A549 (cell line): ENCODE measurements at regions not wholly inside any gene's neighbourhood (a gene's known extent, or its start where the extent isn't known, plus 50 kb on each side); places are given as distances from the start of the nearest gene placed in this dataset.

ENCODE experiments used
- ATAC-seq, 2 experiments: fragments of 200-7000 bp in 1 of 2; fragments of >200 bp in 1 of 2; cut with Nextera tagmentation in 1 of 2; cut with Tn5 transposase in 1 of 2; 3 replicates each; pipeline versions ENCODE4 v1.8.0 to v1.9.1; 2018 to 2020; ENCODE audit warnings: mild to moderate bottlenecking in 1 of 2, moderate library complexity in 1 of 2
- CTCF ChIA-PET: fragments of 300-600 bp; sonication (Branson Sonifier 250); formaldehyde crosslinking; extraction: SDS; loops from one replicate; lab custom pipeline; 2021; ENCODE audit warnings: antibody characterized with exemption, inconsistent platforms; lab: Yijun Ruan, JAX
- POLR2A ChIA-PET: fragments of 350-600 bp; formaldehyde crosslinking; extraction: SDS; loops from one replicate; lab custom pipeline; 2021; ENCODE audit warnings: antibody characterized with exemption, inconsistent platforms; lab: Yijun Ruan, JAX
- DNase-seq, 2 experiments: peaks; one replicate each; pipeline versions ENCODE4 v3.0.0 to v3.0.0-alpha.2; 2011 to 2016; ENCODE audit warnings: low read depth in 1 of 2, low spot score in 1 of 2
- FAIRE-seq: peaks from 2 replicates; lab custom pipeline; 2011; peaks lifted over from hg19 to GRCh38; lab: Jason Lieb, UNC
- H3K27ac ChIP-seq, 2 experiments: fragments of >200 bp; sonication (Bioruptor Twin); formaldehyde crosslinking; 3 replicates each; pipeline ENCODE4 v1.5.1; 2016 to 2017
- H3K4me1 ChIP-seq: fragments of >200 bp; sonication (Bioruptor Twin); formaldehyde crosslinking; 3 replicates; pipeline ENCODE4 v1.6.1; 2016
- H3K4me2 ChIP-seq: fragments of >200 bp; sonication (Bioruptor Twin); formaldehyde crosslinking; 3 replicates; pipeline ENCODE4 v1.6.1; 2016
- H3K4me3 ChIP-seq: fragments of >200 bp; sonication (Bioruptor Twin); formaldehyde crosslinking; 3 replicates; pipeline ENCODE4 v1.5.1; 2016
- H3K9me3 ChIP-seq: fragments of >200 bp; sonication (Bioruptor Twin); formaldehyde crosslinking; 3 replicates; pipeline ENCODE4 v1.6.1; 2016
- BHLHE40 ChIP-seq: IDR thresholded peaks from 2 replicates; pipeline ENCODE4 v1.6.1; 2012; ENCODE audit warnings: low read depth, low read length, inconsistent platforms
- CBX2 ChIP-seq: fragments of 200-600 bp; sonication (generic); IDR thresholded peaks from 2 replicates; pipeline ENCODE4 v1.6.1; 2016; ENCODE audit warnings: low read depth, mild to moderate bottlenecking, borderline replicate concordance
- EHF ChIP-seq: fragments of 250-450 bp; sonication (Bioruptor Pico); IDR thresholded peaks from 2 replicates; pipeline ENCODE4 v1.5.0; 2020; ENCODE audit warnings: mild to moderate bottlenecking
- EP300 ChIP-seq, 2 experiments: fragments of >200 bp; sonication (Bioruptor Twin); formaldehyde crosslinking; IDR thresholded peaks; 2 replicates in 1 of 2; 3 replicates in 1 of 2; pipeline ENCODE4 v1.6.1; 2016 to 2017
- ESRRA ChIP-seq: fragments of 150-350 bp; IDR thresholded peaks from 2 replicates; pipeline ENCODE4 v1.6.1; 2014; ENCODE audit warnings: mild to moderate bottlenecking, low read length, borderline replicate concordance
- FOSL2 ChIP-seq, 2 experiments: fragments of 450-650 bp in 1 of 2; fragments of >200 bp in 1 of 2; sonication (Bioruptor Twin) in 1 of 2; formaldehyde crosslinking; IDR thresholded peaks; 2 replicates each; pipeline versions ENCODE4 v1.5.0 to v1.6.1; 2016 to 2020; ENCODE audit warnings: mild to moderate bottlenecking in 1 of 2, moderate library complexity in 1 of 2
- GATA3 ChIP-seq: IDR thresholded peaks from 2 replicates; pipeline ENCODE4 v1.6.1; 2012; ENCODE audit warnings: borderline replicate concordance
- JUNB ChIP-seq: fragments of >200 bp; sonication (Bioruptor Twin); formaldehyde crosslinking; IDR thresholded peaks from 2 replicates; pipeline ENCODE4 v1.6.1; 2016
- MAFK ChIP-seq: fragments of 450-650 bp; IDR thresholded peaks from 2 replicates; pipeline ENCODE4 v1.6.1; 2014; ENCODE audit not compliant: partially characterized antibody
- MAZ ChIP-seq: fragments of 150-350 bp; IDR thresholded peaks from 2 replicates; pipeline ENCODE4 v1.6.1; 2014; ENCODE audit warnings: antibody characterized with exemption, low read depth, low read length, borderline replicate concordance
- MYC ChIP-seq: IDR thresholded peaks from 2 replicates; pipeline ENCODE4 v1.6.1; 2012; ENCODE audit warnings: mild to moderate bottlenecking, inconsistent platforms, low read length, improper control_type of control experiment, borderline replicate concordance
- NFE2L2 ChIP-seq: fragments of 150-350 bp; conservative IDR thresholded peaks from 2 replicates; pipeline ENCODE4 v1.6.1; 2014; ENCODE audit warnings: low read length
- RAD21 ChIP-seq, 2 experiments: fragments of >200 bp in 1 of 2; sonication (Bioruptor Twin) in 1 of 2; formaldehyde crosslinking in 1 of 2; IDR thresholded peaks in 1 of 2; conservative IDR thresholded peaks in 1 of 2; 2 replicates in 1 of 2; 3 replicates in 1 of 2; pipeline ENCODE4 v1.6.1; 2012 to 2018; ENCODE audit warnings: inconsistent platforms in 1 of 2
- RARB ChIP-seq: fragments of 250-450 bp; sonication (Bioruptor Pico); IDR thresholded peaks from 2 replicates; pipeline ENCODE4 v1.8.0; 2021; ENCODE audit warnings: mild to moderate bottlenecking, moderate library complexity
- SMC3 ChIP-seq: fragments of >200 bp; sonication (Bioruptor Twin); formaldehyde crosslinking; IDR thresholded peaks from 3 replicates; pipeline ENCODE4 v1.6.1; 2018; ENCODE audit warnings: inconsistent platforms
- SREBF2 ChIP-seq: fragments of 450-650 bp; IDR thresholded peaks from 2 replicates; pipeline ENCODE4 v1.6.1; 2014; ENCODE audit warnings: mild to moderate bottlenecking, moderate library complexity
- WGBS: methylation state at CpG from one replicate; pipeline ENCODE4 v1.1.6; 2017; ENCODE audit errors: missing lambda C conversion rate; 5-methylcytosine and 5-hydroxymethylcytosine counted together
- TF ChIP-seq, protein P1 (sequence below): fragments of 150-350 bp; IDR thresholded peaks from 2 replicates; pipeline ENCODE4 v1.6.1; 2014; ENCODE audit warnings: low read depth, mild to moderate bottlenecking, low read length
- TF ChIP-seq, protein P2 (sequence below): IDR thresholded peaks from 2 replicates; pipeline ENCODE4 v1.6.1; 2012
- TF ChIP-seq, protein P3 (sequence below): fragments of 250-450 bp; sonication (Bioruptor Pico); IDR thresholded peaks from 2 replicates; pipeline ENCODE4 v1.5.0; 2021; ENCODE audit warnings: mild to moderate bottlenecking, moderate library complexity, borderline replicate concordance
- TF ChIP-seq, protein P4 (sequence below): IDR thresholded peaks from 2 replicates; pipeline ENCODE4 v1.6.1; 2012

DNA sequence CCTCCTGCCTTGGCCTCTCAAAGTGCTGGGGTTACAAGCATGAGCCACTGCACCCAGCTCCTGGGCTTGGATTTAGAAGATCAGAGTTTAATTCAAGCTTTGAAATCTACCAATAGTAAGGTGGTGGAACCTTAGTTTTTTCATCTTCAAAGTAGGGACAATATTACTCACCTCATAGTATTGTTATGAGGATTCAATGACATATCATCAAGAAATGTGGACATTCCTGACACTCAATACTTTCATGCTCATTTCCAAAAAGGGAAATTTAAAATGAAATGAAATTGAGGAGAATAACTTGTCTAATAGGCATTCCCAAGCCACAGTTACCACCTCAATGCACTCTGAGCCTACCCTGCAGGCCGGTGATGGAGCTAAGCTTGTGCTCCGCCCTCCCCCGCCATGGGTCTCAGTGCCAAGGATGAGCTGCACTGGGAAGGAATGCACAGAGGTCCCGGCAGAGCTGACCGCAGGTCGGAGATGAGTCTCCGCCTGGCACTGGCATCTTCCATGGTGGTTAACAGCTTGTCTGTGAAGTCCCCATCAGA is 56.5 kb upstream of the BCAR3 start:
- ChIA-PET POLR2A (interaction anchor here (0.6 kb wide), 1 partner anchor 15 kb away, joined by 3 read pairs; no protein-coding TSS in a partner anchor), CTCF (interaction anchor here (0.9 to 1.3 kb wide), 3 partner anchors 12 to 107 kb away, joined by 3 to 4 read pairs (median 4); no protein-coding TSS in a partner anchor)
- Histone ChIP-seq H3K4me2 (peak overlapping the region; percentile 46), H3K4me3 (no peak overlapping the region), H3K9me3 (no peaks in the 10 kb centered on the region), H3K27ac (peak overlapping the region; percentile 49 to 81), H3K4me1 (peaks cover 16% of the 10 kb centered on the region)
- TF ChIP-seq, protein P1, sequence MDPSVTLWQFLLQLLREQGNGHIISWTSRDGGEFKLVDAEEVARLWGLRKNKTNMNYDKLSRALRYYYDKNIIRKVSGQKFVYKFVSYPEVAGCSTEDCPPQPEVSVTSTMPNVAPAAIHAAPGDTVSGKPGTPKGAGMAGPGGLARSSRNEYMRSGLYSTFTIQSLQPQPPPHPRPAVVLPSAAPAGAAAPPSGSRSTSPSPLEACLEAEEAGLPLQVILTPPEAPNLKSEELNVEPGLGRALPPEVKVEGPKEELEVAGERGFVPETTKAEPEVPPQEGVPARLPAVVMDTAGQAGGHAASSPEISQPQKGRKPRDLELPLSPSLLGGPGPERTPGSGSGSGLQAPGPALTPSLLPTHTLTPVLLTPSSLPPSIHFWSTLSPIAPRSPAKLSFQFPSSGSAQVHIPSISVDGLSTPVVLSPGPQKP: no peak
- TF ChIP-seq, protein P2, sequence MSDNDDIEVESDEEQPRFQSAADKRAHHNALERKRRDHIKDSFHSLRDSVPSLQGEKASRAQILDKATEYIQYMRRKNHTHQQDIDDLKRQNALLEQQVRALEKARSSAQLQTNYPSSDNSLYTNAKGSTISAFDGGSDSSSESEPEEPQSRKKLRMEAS: peak; percentile 45; the same call in 1 of the 2 replicates
- TF ChIP-seq JUNB (peak; percentile 45), MAFK (no peak), GATA3 (peak; percentile 28; the same call in 1 of the 2 replicates), FOSL2 (IDR thresholded peaks at IDR 0.05) (no peak), FOSL2 (CRISPR knock-in tag; IDR thresholded peaks at IDR 0.05) (0 out of 2 replicates have a peak, but pooled peaks have one; percentile 41), MAZ (no peak)
- WGBS: 16% methylated on average over 4 of the region's 7 CpGs
- peak; percentile 90 to 91 for ATAC-seq
- DNase-seq: peak; percentile 40 to 63
- no peak for FAIRE-seq

DNA sequence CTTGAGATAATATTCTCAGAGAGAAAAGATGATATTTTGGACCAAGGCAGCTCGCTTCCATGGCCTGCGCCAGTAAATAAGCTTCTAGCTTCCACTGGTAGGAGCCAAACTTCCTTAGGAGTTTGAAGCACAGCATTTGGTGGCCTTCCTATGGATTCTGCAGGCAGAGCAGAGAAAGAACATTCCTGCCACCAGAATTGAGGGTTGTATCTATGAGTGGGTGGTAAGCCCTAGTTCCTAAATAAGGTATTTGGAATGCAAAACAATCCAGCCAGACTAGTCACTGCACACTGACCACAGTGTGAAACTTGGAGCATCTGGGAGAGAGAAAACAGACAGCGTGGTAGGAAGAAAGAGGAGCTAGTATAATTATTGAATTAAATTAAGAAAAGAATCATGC is 54.1 kb upstream of the BCAR3 start:
- Histone ChIP-seq H3K4me1 (peaks cover 16% of the 10 kb centered on the region), H3K27ac (peak overlapping the region in 1 of 2 experiments; percentile 18; a peak in 1 of 6 replicates), H3K9me3 (no peaks in the 10 kb centered on the region), H3K4me2 (no peak overlapping the region), H3K4me3 (no peak overlapping the region)
- CTCF ChIA-PET: interaction anchor here (0.6 to 1.8 kb wide), 5 partner anchors 20 to 106 kb away, joined by 3 to 13 read pairs (median 4); no protein-coding TSS in a partner anchor
- no peak for DNase-seq
- POLR2A ChIA-PET: no interaction called here
- ATAC-seq: no peak
- TF ChIP-seq BHLHE40 (no peak), NFE2L2 (no peak), CBX2 (no peak), EP300 (IDR thresholded peaks at IDR 0.05) (no peak), SMC3 (no peak), ESRRA (no peak), SREBF2 (no peak)
- TF ChIP-seq, protein P2: no peak
- TF ChIP-seq, protein P3, sequence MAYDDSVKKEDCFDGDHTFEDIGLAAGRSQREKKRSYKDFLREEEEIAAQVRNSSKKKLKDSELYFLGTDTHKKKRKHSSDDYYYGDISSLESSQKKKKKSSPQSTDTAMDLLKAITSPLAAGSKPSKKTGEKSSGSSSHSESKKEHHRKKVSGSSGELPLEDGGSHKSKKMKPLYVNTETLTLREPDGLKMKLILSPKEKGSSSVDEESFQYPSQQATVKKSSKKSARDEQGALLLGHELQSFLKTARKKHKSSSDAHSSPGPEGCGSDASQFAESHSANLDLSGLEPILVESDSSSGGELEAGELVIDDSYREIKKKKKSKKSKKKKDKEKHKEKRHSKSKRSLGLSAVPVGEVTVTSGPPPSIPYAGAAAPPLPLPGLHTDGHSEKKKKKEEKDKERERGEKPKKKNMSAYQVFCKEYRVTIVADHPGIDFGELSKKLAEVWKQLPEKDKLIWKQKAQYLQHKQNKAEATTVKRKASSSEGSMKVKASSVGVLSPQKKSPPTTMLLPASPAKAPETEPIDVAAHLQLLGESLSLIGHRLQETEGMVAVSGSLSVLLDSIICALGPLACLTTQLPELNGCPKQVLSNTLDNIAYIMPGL (CRISPR knock-in tag): no peak
- 95% methylated on average over 3 of the region's 3 CpGs for WGBS
- FAIRE-seq: no peak

DNA sequence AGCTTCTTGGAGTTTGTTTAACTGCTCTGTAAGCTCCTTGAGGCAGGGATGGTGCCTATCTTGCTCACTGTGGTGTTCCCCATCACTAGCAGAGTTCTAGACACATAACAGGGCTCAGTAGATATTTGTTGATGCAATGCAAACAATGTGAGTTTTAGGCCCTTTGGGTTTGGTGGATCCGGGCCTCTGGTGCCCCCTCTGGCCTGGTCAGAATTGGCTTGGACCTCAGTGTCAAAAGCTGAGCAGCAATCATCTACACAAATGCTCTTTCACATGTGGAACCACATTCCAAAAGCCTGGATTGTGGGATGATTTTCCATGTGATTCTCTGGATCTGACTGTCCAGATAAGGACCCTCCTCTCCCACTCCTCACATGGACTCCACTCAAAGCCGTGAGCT is 53.4 kb upstream of the BCAR3 start:
- TF ChIP-seq EHF (CRISPR knock-in tag): no peak
- TF ChIP-seq MYC: no peak
- no peak for TF ChIP-seq GATA3
- TF ChIP-seq, protein P4, sequence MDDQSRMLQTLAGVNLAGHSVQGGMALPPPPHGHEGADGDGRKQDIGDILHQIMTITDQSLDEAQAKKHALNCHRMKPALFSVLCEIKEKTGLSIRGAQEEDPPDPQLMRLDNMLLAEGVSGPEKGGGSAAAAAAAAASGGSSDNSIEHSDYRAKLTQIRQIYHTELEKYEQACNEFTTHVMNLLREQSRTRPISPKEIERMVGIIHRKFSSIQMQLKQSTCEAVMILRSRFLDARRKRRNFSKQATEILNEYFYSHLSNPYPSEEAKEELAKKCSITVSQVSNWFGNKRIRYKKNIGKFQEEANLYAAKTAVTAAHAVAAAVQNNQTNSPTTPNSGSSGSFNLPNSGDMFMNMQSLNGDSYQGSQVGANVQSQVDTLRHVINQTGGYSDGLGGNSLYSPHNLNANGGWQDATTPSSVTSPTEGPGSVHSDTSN: no peak
- peak in 1 of 2 experiments; percentile 40; a peak in 1 of 5 replicates for TF ChIP-seq RAD21 (conservative IDR thresholded peaks at IDR 0.05 in 1 of 2, IDR thresholded peaks at IDR 0.05 in 1 of 2)
- TF ChIP-seq RARB (CRISPR knock-in tag): no peak
- CTCF ChIA-PET: interaction anchor here (0.6 to 1.8 kb wide), 6 partner anchors 12 to 106 kb away, joined by 3 to 13 read pairs (median 4); no protein-coding TSS in a partner anchor
- peaks cover 16% of the 10 kb centered on the region for H3K4me1 ChIP-seq
- POLR2A ChIA-PET: no interaction called here
- peak in 1 of 2 experiments; percentile 47; a peak in 3 of 6 replicates for ATAC-seq
- no peaks in the 10 kb centered on the region for H3K9me3 ChIP-seq
- no peak overlapping the region for H3K4me3 ChIP-seq
- peak overlapping the region in 1 of 2 experiments; percentile 32; a peak in 2 of 6 replicates for H3K27ac ChIP-seq
- no peak for FAIRE-seq
- 67% methylated on average over 2 of the region's 2 CpGs for WGBS
- H3K4me2 ChIP-seq: no peak overlapping the region
- peak in 1 of 2 experiments; percentile 19 for DNase-seq
